Osteoblast (primary cell): ENCODE measurements at regions not wholly inside any gene's neighbourhood (a gene's known extent, or its start where the extent isn't known, plus 50 kb on each side); places are given as distances from the start of the nearest gene placed in this dataset.
A peak's percentile ranks its signal among the peaks of the same experiment; 100 is the strongest.

ENCODE experiments used
- DNase-seq: peaks from one replicate; pipeline ENCODE4 v3.0.0; 2011; ENCODE audit warnings: low spot score, mixed read lengths; ENCODE audit not compliant: insufficient read length; ENCODE audit errors: missing footprints
- H2AFZ ChIP-seq: 2 replicates; pipeline ENCODE4 v1.6.0; 2011; ENCODE audit warnings: mild to moderate bottlenecking, low read length
- H3K27ac ChIP-seq: 2 replicates; pipeline ENCODE4 v1.5.1; 2011; ENCODE audit warnings: mild to moderate bottlenecking, low read depth, low read length, moderate library complexity
- H3K27me3 ChIP-seq: 2 replicates; pipeline ENCODE4 v1.6.0; 2012; ENCODE audit warnings: mild to moderate bottlenecking, control low read depth, inconsistent platforms, low read length, moderate library complexity; ENCODE audit not compliant: insufficient read depth
- H3K36me3 ChIP-seq: 2 replicates; pipeline ENCODE4 v1.5.1; 2011; ENCODE audit warnings: mild to moderate bottlenecking, low read length, control low read depth, moderate library complexity; ENCODE audit not compliant: insufficient read depth
- H3K4me1 ChIP-seq: 2 replicates; pipeline ENCODE4 v1.5.1; 2011; ENCODE audit warnings: mild to moderate bottlenecking, low read length, control low read depth, moderate library complexity; ENCODE audit not compliant: insufficient read depth
- H3K4me2 ChIP-seq: 2 replicates; pipeline ENCODE4 v1.6.0; 2011; ENCODE audit warnings: mild to moderate bottlenecking, low read length; ENCODE audit not compliant: insufficient read depth
- H3K4me3 ChIP-seq: fragments of 200-600 bp; sonication (generic); 3 replicates; pipeline ENCODE4 v1.5.1; 2012; ENCODE audit warnings: mild to moderate bottlenecking, low read length, inconsistent platforms; ENCODE audit not compliant: insufficient read depth
- H3K79me2 ChIP-seq: 2 replicates; pipeline ENCODE4 v1.6.0; 2012; ENCODE audit warnings: mild to moderate bottlenecking, low read length, control low read depth, inconsistent platforms; ENCODE audit not compliant: insufficient read depth
- H3K9me3 ChIP-seq: 2 replicates; pipeline ENCODE4 v1.5.1; 2011; ENCODE audit warnings: low read depth, low read length, control low read depth
- H4K20me1 ChIP-seq: 2 replicates; pipeline ENCODE4 v1.6.0; 2012; ENCODE audit warnings: mild to moderate bottlenecking, low read length, control low read depth; ENCODE audit not compliant: insufficient read depth
- TF ChIP-seq, protein P1 (sequence below): IDR thresholded peaks from 2 replicates; pipeline ENCODE4 v1.5.1; 2011; ENCODE audit warnings: mild to moderate bottlenecking, low read depth, low read length, moderate library complexity; ENCODE audit errors: extremely low read depth

DNA sequence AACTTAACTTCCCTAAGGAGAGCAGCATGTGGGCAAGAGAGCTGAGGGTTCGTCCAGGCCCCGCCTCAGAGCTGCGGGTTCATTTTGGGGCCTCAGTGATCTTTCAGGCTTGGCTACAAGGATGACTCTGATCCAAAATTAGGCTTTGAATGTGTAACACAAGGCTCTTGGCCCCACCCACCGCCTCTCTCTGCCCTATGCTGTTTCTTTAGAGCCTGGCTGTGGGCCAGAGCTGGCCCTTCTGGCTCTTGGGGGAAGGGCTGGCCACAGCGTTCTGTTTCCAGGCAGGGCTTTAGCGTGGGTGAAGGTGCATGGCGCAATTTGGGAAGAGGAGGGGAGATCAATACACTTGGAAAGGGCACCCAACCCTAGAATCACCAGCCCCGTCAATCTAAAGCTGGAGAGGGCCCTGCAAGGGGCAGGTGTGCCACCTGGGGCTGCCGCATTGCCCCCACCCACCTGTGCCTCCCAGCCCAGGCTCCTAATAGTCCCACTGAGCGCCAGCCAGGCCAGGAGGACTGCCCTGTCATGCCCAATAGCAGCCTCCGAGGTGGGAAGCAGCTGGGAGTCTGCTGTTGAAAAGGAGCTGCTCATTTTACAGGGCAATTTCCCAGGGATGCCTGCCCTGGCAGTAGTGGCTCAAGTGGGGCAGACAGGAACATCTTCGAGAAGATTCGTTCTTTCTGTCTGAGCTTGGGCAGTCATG is 84.5 kb upstream of the MAML3 start:
- Histone ChIP-seq H3K36me3 (no peaks in the 10 kb centered on the region), H3K4me2 (peak overlapping the region; percentile 73), H3K4me3 (peak overlapping the region; percentile 37), H2AFZ (peak overlapping the region; percentile 85), H3K4me1 (peaks cover 30% of the 10 kb centered on the region), H3K27ac (peak overlapping the region; percentile 56), H4K20me1 (no peaks in the 10 kb centered on the region), H3K9me3 (no peaks in the 10 kb centered on the region), H3K79me2 (no peaks in the 10 kb centered on the region), H3K27me3 (no peaks in the 10 kb centered on the region)
- TF ChIP-seq, protein P1, sequence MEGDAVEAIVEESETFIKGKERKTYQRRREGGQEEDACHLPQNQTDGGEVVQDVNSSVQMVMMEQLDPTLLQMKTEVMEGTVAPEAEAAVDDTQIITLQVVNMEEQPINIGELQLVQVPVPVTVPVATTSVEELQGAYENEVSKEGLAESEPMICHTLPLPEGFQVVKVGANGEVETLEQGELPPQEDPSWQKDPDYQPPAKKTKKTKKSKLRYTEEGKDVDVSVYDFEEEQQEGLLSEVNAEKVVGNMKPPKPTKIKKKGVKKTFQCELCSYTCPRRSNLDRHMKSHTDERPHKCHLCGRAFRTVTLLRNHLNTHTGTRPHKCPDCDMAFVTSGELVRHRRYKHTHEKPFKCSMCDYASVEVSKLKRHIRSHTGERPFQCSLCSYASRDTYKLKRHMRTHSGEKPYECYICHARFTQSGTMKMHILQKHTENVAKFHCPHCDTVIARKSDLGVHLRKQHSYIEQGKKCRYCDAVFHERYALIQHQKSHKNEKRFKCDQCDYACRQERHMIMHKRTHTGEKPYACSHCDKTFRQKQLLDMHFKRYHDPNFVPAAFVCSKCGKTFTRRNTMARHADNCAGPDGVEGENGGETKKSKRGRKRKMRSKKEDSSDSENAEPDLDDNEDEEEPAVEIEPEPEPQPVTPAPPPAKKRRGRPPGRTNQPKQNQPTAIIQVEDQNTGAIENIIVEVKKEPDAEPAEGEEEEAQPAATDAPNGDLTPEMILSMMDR, result no peak
- peak; percentile 87 for DNase-seq

DNA sequence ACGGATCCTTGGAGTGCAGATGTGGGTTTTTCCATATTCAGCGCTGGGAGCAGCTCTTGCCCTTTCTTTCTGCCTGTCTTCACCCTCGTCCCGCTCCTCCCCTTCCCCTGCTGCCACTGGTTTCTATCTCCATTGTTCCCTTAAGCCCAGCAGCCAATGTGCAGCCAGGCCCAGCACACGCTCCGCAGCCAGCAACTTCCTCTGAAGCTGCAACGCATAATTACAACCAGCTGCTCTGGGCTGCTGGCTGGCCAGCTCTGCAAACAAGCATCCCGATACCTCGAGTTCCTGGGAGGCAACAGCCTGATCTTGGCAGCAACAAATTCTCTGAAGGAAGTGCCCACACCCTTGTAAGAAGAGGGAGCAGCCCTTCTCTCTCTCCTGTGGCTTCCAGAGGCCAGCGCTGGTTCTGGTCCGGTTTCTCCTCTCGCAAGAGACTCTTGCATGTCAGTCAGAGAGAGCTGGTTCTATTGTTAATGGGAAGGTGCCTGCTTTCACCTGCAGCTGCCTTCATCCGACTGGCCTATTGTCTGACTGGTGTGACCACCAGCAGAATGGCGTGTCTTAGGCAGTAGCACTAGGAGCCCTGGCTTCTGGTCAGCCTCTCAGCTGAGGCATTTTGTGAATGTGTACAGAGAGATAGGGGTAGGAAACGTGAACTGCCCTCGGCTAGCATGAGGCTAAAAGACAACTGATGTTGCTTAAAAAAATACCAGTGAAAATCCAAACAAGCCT is 83.8 kb upstream of the MAML3 start:
- Histone ChIP-seq H3K4me1 (peaks cover 30% of the 10 kb centered on the region), H3K27ac (peak overlapping the region; percentile 56), H3K27me3 (no peaks in the 10 kb centered on the region), H3K36me3 (no peaks in the 10 kb centered on the region), H3K79me2 (no peaks in the 10 kb centered on the region), H2AFZ (peak overlapping the region; percentile 85), H4K20me1 (no peaks in the 10 kb centered on the region), H3K4me3 (peak overlapping the region; percentile 37), H3K4me2 (peak overlapping the region; percentile 73), H3K9me3 (no peaks in the 10 kb centered on the region)
- TF ChIP-seq, protein P1, result no peak
- DNase-seq, result peak; percentile 90

DNA sequence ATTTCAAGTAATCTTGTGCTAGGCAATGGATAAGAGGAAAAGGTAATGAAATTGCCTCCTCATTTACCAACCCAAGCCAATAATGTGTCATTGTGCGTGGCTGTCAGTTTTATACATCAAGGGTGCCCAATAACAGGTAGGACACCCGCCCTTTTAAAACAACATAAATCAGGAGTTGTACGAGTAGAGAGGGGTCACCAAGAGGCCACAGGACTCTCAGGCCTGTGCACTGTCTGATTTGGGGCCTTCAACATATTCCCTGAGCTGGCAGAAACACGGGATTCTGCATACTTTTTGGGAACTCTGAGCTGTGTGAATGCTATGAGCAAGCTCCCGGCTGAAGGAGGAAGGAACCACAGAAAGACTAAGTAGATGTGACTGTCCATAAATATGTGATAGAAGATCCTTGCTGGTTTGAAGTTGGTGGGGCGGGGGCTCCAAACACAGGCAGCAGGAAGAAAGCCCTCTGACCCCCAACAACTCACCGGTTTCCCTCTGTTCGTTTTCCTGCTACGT is 82.7 kb upstream of the MAML3 start:
- TF ChIP-seq, protein P1, result no peak
- Histone ChIP-seq H4K20me1 (no peaks in the 10 kb centered on the region), H3K4me2 (no peak overlapping the region), H3K9me3 (no peaks in the 10 kb centered on the region), H3K27me3 (peaks cover under 1% of the 10 kb centered on the region), H3K4me1 (peaks cover 30% of the 10 kb centered on the region), H2AFZ (peak overlapping the region; percentile 60), H3K79me2 (no peaks in the 10 kb centered on the region), H3K4me3 (no peak overlapping the region), H3K36me3 (no peaks in the 10 kb centered on the region), H3K27ac (peak overlapping the region; percentile 56)
- no peak for DNase-seq

DNA sequence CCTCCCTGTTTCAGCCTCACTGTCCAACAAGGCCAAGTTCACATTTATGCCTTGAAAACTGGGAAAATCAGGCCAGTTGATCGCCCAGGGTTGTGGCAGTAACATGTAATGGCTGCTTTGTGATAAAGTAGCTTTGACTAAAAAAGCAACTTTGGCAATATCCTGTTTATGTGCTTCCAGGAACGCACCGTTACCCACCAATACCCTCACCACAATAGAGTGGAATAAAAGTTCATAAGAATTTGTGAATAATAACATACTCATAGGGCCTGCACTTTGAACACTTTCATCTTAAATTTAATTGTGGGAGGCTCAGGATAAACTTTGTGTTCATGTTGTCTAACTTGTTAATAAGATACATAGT is 80.7 kb upstream of the MAML3 start:
- H3K4me2 ChIP-seq, result no peak overlapping the region
- no peaks in the 10 kb centered on the region for H3K9me3 ChIP-seq
- no peaks in the 10 kb centered on the region for H4K20me1 ChIP-seq
- H3K4me1 ChIP-seq, result peaks cover 30% of the 10 kb centered on the region
- TF ChIP-seq, protein P1, result no peak
- H3K27ac ChIP-seq, result no peak overlapping the region
- no peak overlapping the region for H3K4me3 ChIP-seq
- H3K36me3 ChIP-seq, result no peaks in the 10 kb centered on the region
- H2AFZ ChIP-seq, result no peak overlapping the region
- H3K79me2 ChIP-seq, result no peaks in the 10 kb centered on the region
- no peak for DNase-seq
- peaks cover 11% of the 10 kb centered on the region for H3K27me3 ChIP-seq
